ENCODE measurements at regions not wholly inside any gene's neighbourhood (a gene's known extent, or its start where the extent isn't known, plus 50 kb on each side); places are given as distances from the start of the nearest gene placed in this dataset.

- TF ChIP-seq HNF4G (IDR thresholded peaks at IDR 0.05) (no peak), ATF3 (IDR thresholded peaks at IDR 0.05) (no peak), JUND (IDR thresholded peaks at IDR 0.05) (no peak), ZBTB33 (IDR thresholded peaks at IDR 0.05) (no peak), TAF1 (conservative IDR thresholded peaks at IDR 0.05) (no peak), SP1 (IDR thresholded peaks at IDR 0.05) (no peak), FOXA2 (IDR thresholded peaks at IDR 0.05) (no peak), HNF4A (conservative IDR thresholded peaks at IDR 0.05) (no peak), FOXA1 (IDR thresholded peaks at IDR 0.05) (no peak), CTCF (IDR thresholded peaks at IDR 0.05; ENCODE audit: low read depth, low read length, missing input control) (no peak), RXRA (IDR thresholded peaks at IDR 0.05) (no peak), RAD21 (IDR thresholded peaks at IDR 0.05) (no peak), GABPA (IDR thresholded peaks at IDR 0.05 in 1 of 2, conservative IDR thresholded peaks at IDR 0.05 in 1 of 2) (no peak), NR2F2 (IDR thresholded peaks at IDR 0.05) (no peak), MAX (IDR thresholded peaks at IDR 0.05) (no peak)
- Histone ChIP-seq H3K36me3 (ENCODE audit: control insufficient read depth in 4 of 4, insufficient read depth in 3 of 4, low read depth in 1 of 4, low read length in 3 of 4) (no peaks in the 10 kb centered on the region), H3K27me3 (ENCODE audit: control insufficient read depth in 4 of 4, insufficient read depth in 4 of 4, low read length in 3 of 4) (no peaks in the 10 kb centered on the region), H3K27ac (ENCODE audit: low read depth in 1 of 2, low read length in 2 of 2) (no peak overlapping the region), H3K4me3 (ENCODE audit: low read depth in 1 of 3, low read length in 3 of 3) (no peak overlapping the region), H3K9me3 (ENCODE audit: control insufficient read depth in 4 of 4, low read length in 3 of 4) (peaks cover 5 to 15% (median 9%) of the 10 kb centered on the region in 4 donors), H3K4me1 (ENCODE audit: control insufficient read depth in 4 of 4, insufficient read depth in 4 of 4, low read length in 3 of 4) (no peaks in the 10 kb centered on the region), H3K9ac (ENCODE audit: low read depth in 1 of 2, low read length in 2 of 2) (no peak overlapping the region)
- WGBS: 97% methylated on average over 3 of the region's 3 CpGs
- DNase-seq (ENCODE audit: low spot score): no peak
These were observed 72.3 kb upstream of the NCOA3 start for GRCh38 chr20:47429409-47429808.

GRCh38 chr20:47430862-47431588 lies 70.7 kb upstream of the NCOA3 start:
- no peak for DNase-seq (ENCODE audit: low spot score)
- Histone ChIP-seq H3K4me1 (ENCODE audit: control insufficient read depth in 4 of 4, insufficient read depth in 4 of 4, low read length in 3 of 4) (no peaks in the 10 kb centered on the region), H3K27me3 (ENCODE audit: control insufficient read depth in 4 of 4, insufficient read depth in 4 of 4, low read length in 3 of 4) (no peaks in the 10 kb centered on the region), H3K9ac (ENCODE audit: low read depth in 1 of 2, low read length in 2 of 2) (no peak overlapping the region), H3K9me3 (ENCODE audit: control insufficient read depth in 4 of 4, low read length in 3 of 4) (peaks cover 5 to 15% (median 9%) of the 10 kb centered on the region in 4 donors), H3K36me3 (ENCODE audit: control insufficient read depth in 4 of 4, insufficient read depth in 3 of 4, low read depth in 1 of 4, low read length in 3 of 4) (no peaks in the 10 kb centered on the region), H3K27ac (ENCODE audit: low read depth in 1 of 2, low read length in 2 of 2) (no peak overlapping the region), H3K4me3 (ENCODE audit: low read depth in 1 of 3, low read length in 3 of 3) (no peak overlapping the region)
- TF ChIP-seq RXRA (IDR thresholded peaks at IDR 0.05) (no peak), GABPA (IDR thresholded peaks at IDR 0.05 in 1 of 2, conservative IDR thresholded peaks at IDR 0.05 in 1 of 2) (no peak), SP1 (IDR thresholded peaks at IDR 0.05) (no peak), CTCF (IDR thresholded peaks at IDR 0.05; ENCODE audit: low read depth, low read length, missing input control) (no peak), ZBTB33 (IDR thresholded peaks at IDR 0.05) (no peak), MAX (IDR thresholded peaks at IDR 0.05) (no peak), TAF1 (conservative IDR thresholded peaks at IDR 0.05) (no peak), RAD21 (IDR thresholded peaks at IDR 0.05) (no peak), JUND (IDR thresholded peaks at IDR 0.05) (no peak), REST (IDR thresholded peaks at IDR 0.05) (no peak)
- WGBS: 93% methylated on average over 5 of the region's 5 CpGs

Measured in liver (tissue), 8 donors.